ENCODE measurements at regions not wholly inside any gene's neighbourhood (a gene's known extent, or its start where the extent isn't known, plus 50 kb on each side); places are given as distances from the start of the nearest gene placed in this dataset.

GRCh38 chr13:47310401-47310800 lies 413.5 kb upstream of the HTR2A start:
- DNase-seq, result no peak

GRCh38 chr13:47306991-47307390 lies 410.1 kb upstream of the HTR2A start:
- DNase-seq, result no peak

GRCh38 chr13:47303626-47304025 lies 406.8 kb upstream of the HTR2A start:
- no peak for DNase-seq

- no peak for DNase-seq
Observed at GRCh38 chr13:47299304-47299703, 402.5 kb upstream of the HTR2A start.

- DNase-seq, result no peak
Observed at GRCh38 chr13:47298506-47298905, 401.7 kb upstream of the HTR2A start.

GRCh38 chr13:47294691-47295090 lies 397.8 kb upstream of the HTR2A start:
- no peak for DNase-seq

GRCh38 chr13:47291107-47291656 lies 394.3 kb upstream of the HTR2A start:
- no peak for DNase-seq

GRCh38 chr13:47289567-47289966 lies 392.7 kb upstream of the HTR2A start:
- DNase-seq, result no peak

- DNase-seq, result no peak
Observed at GRCh38 chr13:47288546-47288945, 391.7 kb upstream of the HTR2A start.

GRCh38 chr13:47287291-47287751 lies 390.5 kb upstream of the HTR2A start:
- DNase-seq, result no peak

- DNase-seq, result no peak
Observed at GRCh38 chr13:47281991-47282390, 385.1 kb upstream of the HTR2A start.

GRCh38 chr13:47279920-47280319 lies 383.1 kb upstream of the HTR2A start:
- DNase-seq, result no peak

- no peak for DNase-seq
Observed at GRCh38 chr13:47277774-47278173, 380.9 kb upstream of the HTR2A start.

- no peak for DNase-seq
Observed at GRCh38 chr13:47268270-47268669, 371.4 kb upstream of the HTR2A start.

GRCh38 chr13:47258384-47258783 lies 361.5 kb upstream of the HTR2A start:
- DNase-seq, result no peak

- DNase-seq, result no peak
Observed at GRCh38 chr13:47256618-47257017, 359.8 kb upstream of the HTR2A start.

GRCh38 chr13:47252627-47253026 lies 355.8 kb upstream of the HTR2A start:
- no peak for DNase-seq

- no peak for DNase-seq
Observed at GRCh38 chr13:47251771-47252170, 354.9 kb upstream of the HTR2A start.

GRCh38 chr13:47250146-47250545 lies 353.3 kb upstream of the HTR2A start:
- no peak for DNase-seq

- DNase-seq, result no peak
Observed at GRCh38 chr13:47249266-47249665, 352.4 kb upstream of the HTR2A start.

GRCh38 chr13:47241446-47241845 lies 344.6 kb upstream of the HTR2A start:
- no peak for DNase-seq

- DNase-seq, result no peak
Observed at GRCh38 chr13:47239025-47239424, 342.2 kb upstream of the HTR2A start.

GRCh38 chr13:47237571-47237970 lies 340.7 kb upstream of the HTR2A start:
- DNase-seq, result no peak

GRCh38 chr13:47233734-47234133 lies 336.9 kb upstream of the HTR2A start:
- no peak for DNase-seq

- DNase-seq, result no peak
Observed at GRCh38 chr13:47232516-47232915, 335.7 kb upstream of the HTR2A start.

GRCh38 chr13:47230155-47230554 lies 333.3 kb upstream of the HTR2A start:
- no peak for DNase-seq
